BLaER1 treated with 17β-estradiol and CSF1 and Interleukin-3, amounts not matched to agents 10 nM and 100 nM (cell line): ENCODE measurements at regions not wholly inside any gene's neighbourhood (a gene's known extent, or its start where the extent isn't known, plus 50 kb on each side); places are given as distances from the start of the nearest gene placed in this dataset.

Experiments used
- H3K27ac ChIP-seq, 11 experiments: shearing (Covaris generic); formaldehyde crosslinking; 2 replicates each; pipeline ENCODE4 v1.8.1; 2022
- H3K27me3 ChIP-seq, 11 experiments: shearing (Covaris generic); formaldehyde crosslinking; 2 replicates each; pipeline ENCODE4 v1.8.1; 2022
- H3K36me3 ChIP-seq, 11 experiments: shearing (Covaris generic); formaldehyde crosslinking; 2 replicates each; pipeline ENCODE4 v1.8.1; 2022
- H3K4me1 ChIP-seq, 10 experiments: shearing (Covaris generic); formaldehyde crosslinking; 2 replicates each; pipeline ENCODE4 v1.8.1; 2022
- H3K4me2 ChIP-seq, 11 experiments: shearing (Covaris generic); formaldehyde crosslinking; 2 replicates each; pipeline ENCODE4 v1.8.1; 2022
- H3K4me3 ChIP-seq, 10 experiments: shearing (Covaris generic); formaldehyde crosslinking; 2 replicates each; pipeline ENCODE4 v1.8.1; 2022
- H3K9ac ChIP-seq, 11 experiments: shearing (Covaris generic); formaldehyde crosslinking; 2 replicates each; pipeline ENCODE4 v1.8.1; 2022
- H3K9me3 ChIP-seq, 11 experiments: shearing (Covaris generic); formaldehyde crosslinking; replicated peaks in 1 of 11; 2 replicates each; pipeline ENCODE4 v1.8.1; 2022
- H4K20me1 ChIP-seq, 11 experiments: shearing (Covaris generic); formaldehyde crosslinking; 2 replicates each; pipeline ENCODE4 v1.8.1; 2022
- Cebpa-rat ChIP-seq, 11 experiments: shearing (Covaris generic); IDR thresholded peaks; 2 replicates each; pipeline ENCODE4 v1.8.1; 2022

DNA sequence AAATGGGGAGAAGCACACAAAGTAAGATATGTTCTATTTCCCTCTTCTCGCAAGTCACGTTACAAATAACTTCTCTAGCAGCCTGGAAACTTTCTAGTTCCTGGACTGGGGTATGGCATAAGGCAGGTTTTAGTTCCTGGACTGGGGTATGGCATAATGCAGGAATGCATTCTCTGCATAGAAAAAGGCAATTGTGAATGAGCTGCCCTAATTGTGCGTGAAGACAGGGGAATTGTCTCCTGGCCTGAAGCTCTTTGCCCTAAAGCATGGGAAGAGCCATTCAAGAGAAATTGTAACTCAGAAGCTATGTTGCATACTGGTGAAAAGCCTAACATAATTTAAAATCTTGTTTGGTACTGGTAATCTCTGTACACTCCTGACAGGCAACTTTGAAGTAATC lies 54.3 kb upstream of the CBLB start:
- Histone ChIP-seq H3K4me3 (no peak overlapping the region), H3K4me2 (no peak overlapping the region), H3K9ac (no peak overlapping the region), H3K36me3 (no peaks in the 10 kb centered on the region), H3K27ac (no peak overlapping the region), H3K4me1 (no peaks in the 10 kb centered on the region), H4K20me1 (no peaks in the 10 kb centered on the region), H3K27me3 (no peaks in the 10 kb centered on the region), H3K9me3 (peaks cover 0 to 9% (median 0%) of the 10 kb centered on the region in 11 experiments; a peak in 4 of 22 replicates)
- TF ChIP-seq Cebpa-rat (IDR thresholded peaks at IDR 0.05), result no peak

DNA sequence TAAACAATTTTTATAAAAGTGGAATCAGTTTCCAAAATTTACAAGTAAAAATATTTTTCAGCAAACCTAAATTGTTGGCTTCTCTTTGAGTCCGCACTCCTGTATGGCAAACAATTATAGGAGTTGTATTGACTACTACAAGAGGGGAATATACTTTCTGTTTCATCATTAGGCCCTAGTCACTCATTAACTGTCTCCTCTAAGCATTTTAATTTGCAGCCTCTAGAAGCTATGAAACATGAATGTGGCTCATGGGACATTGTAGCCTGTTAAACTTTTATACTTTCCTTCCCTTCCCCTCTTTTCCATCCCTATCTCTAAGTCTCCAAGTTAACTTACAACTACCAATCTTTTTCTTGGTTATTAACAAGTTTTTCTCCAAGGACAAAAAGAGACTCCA lies 58.9 kb upstream of the CBLB start:
- H3K4me3 ChIP-seq, result no peak overlapping the region
- H3K9me3 ChIP-seq, result no peaks in the 10 kb centered on the region
- no peak for TF ChIP-seq Cebpa-rat (IDR thresholded peaks at IDR 0.05)
- no peaks in the 10 kb centered on the region for H3K36me3 ChIP-seq
- no peak overlapping the region for H3K4me2 ChIP-seq
- H3K4me1 ChIP-seq, result no peaks in the 10 kb centered on the region
- no peaks in the 10 kb centered on the region for H3K27me3 ChIP-seq
- no peaks in the 10 kb centered on the region for H4K20me1 ChIP-seq
- H3K9ac ChIP-seq, result no peak overlapping the region
- no peak overlapping the region for H3K27ac ChIP-seq

DNA sequence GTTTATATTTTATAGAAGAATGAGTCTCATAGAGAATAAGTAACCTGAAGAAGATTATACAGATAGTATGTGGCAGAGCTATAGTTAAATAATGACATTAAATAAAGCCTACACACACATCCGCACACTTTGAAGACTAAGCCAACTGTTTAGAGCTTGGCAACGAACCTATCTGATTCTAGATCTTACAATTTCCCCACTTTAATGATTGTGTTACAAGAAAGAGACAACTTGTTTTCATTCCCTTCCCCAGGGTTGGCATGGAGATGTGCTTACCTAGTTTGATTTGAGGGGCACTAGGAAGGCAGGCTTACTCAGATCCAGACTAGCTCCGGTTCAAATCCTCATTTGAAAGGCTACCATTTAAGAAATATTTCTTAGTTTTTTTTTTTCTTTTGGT lies 61.9 kb upstream of the CBLB start:
- no peak overlapping the region for H3K4me3 ChIP-seq
- no peak overlapping the region for H3K4me2 ChIP-seq
- H3K27me3 ChIP-seq, result no peaks in the 10 kb centered on the region
- H3K36me3 ChIP-seq, result no peaks in the 10 kb centered on the region
- TF ChIP-seq Cebpa-rat (IDR thresholded peaks at IDR 0.05), result no peak
- no peak overlapping the region for H3K27ac ChIP-seq
- no peaks in the 10 kb centered on the region for H3K9me3 ChIP-seq
- H3K9ac ChIP-seq, result no peak overlapping the region
- no peaks in the 10 kb centered on the region for H3K4me1 ChIP-seq
- no peaks in the 10 kb centered on the region for H4K20me1 ChIP-seq

DNA sequence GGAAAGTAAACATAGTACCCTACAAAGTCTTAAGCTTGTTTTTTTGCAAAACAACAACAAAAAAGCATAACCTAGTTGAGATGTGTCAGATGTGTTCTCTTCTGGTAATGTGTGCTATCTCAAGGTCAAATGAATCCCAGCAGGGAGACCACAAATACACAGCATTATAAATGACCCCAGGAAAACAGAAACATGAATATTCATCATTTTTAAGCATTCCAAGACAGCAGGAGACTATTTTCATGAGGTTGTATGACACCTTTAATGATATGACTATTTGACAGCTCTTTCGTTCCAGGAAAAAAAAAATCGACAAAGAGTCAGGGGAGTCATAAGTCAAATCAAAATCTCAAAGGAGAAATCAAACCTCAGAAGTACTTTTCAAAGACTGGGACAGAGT lies 62.7 kb upstream of the CBLB start:
- H4K20me1 ChIP-seq, result no peaks in the 10 kb centered on the region
- no peak overlapping the region for H3K4me2 ChIP-seq
- H3K9me3 ChIP-seq, result no peaks in the 10 kb centered on the region
- no peaks in the 10 kb centered on the region for H3K4me1 ChIP-seq
- TF ChIP-seq Cebpa-rat (IDR thresholded peaks at IDR 0.05), result no peak
- no peaks in the 10 kb centered on the region for H3K36me3 ChIP-seq
- H3K27ac ChIP-seq, result no peak overlapping the region
- no peak overlapping the region for H3K4me3 ChIP-seq
- no peaks in the 10 kb centered on the region for H3K27me3 ChIP-seq
- no peak overlapping the region for H3K9ac ChIP-seq

DNA sequence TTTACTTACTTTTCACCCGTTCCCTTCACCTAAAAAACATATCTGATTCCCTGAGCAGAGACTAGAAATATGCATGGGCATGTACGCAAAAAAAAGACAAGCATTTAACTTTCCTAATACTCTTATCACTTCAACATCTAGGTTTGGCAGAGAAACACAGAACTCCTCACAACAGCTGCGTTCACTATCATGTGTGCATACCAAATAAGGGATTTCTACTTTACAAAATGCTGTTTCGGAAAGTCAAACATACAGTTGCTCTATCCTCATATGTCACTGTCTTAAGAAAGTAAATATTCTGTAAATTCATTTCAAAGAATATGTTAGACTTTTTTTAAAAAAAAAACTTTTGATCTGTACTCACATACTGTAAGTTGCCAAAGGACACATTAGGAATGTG lies 65.1 kb upstream of the CBLB start:
- no peak overlapping the region for H3K27ac ChIP-seq
- TF ChIP-seq Cebpa-rat (IDR thresholded peaks at IDR 0.05), result no peak

DNA sequence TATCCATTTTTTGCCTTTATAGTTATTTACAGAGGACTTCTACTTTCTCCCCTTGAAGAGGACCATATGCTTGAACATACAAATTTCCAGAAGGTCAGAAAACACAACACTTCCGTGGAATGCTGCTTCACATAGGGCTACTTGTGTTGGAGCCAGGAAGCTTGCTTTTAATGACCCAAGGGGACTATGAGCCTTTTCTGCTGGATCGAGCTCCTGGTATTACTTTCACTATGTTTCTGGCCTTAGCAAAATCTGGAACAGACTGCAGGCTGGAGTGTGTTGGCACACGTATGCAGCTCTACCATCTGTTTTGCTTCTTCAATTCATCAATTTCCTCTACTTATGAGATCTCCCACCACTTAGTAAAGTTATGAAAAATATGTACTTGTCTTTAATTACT lies 69.3 kb upstream of the CBLB start:
- Histone ChIP-seq H3K27ac (no peak overlapping the region), H3K9me3 (no peaks in the 10 kb centered on the region; a peak in 1 of 22 replicates), H3K4me1 (no peaks in the 10 kb centered on the region), H3K36me3 (no peaks in the 10 kb centered on the region), H3K4me2 (no peak overlapping the region), H3K4me3 (no peak overlapping the region), H3K9ac (no peak overlapping the region), H3K27me3 (no peaks in the 10 kb centered on the region), H4K20me1 (no peaks in the 10 kb centered on the region)
- no peak for TF ChIP-seq Cebpa-rat (IDR thresholded peaks at IDR 0.05)

More for the DNA sequence above, 65.1 kb upstream of the CBLB start:
- H4K20me1 ChIP-seq, result no peaks in the 10 kb centered on the region
- H3K9ac ChIP-seq, result no peak overlapping the region
- no peak overlapping the region for H3K4me3 ChIP-seq
- no peaks in the 10 kb centered on the region for H3K36me3 ChIP-seq
- no peaks in the 10 kb centered on the region for H3K27me3 ChIP-seq
- no peaks in the 10 kb centered on the region for H3K4me1 ChIP-seq
- H3K4me2 ChIP-seq, result no peak overlapping the region
- H3K9me3 ChIP-seq, result no peaks in the 10 kb centered on the region

DNA sequence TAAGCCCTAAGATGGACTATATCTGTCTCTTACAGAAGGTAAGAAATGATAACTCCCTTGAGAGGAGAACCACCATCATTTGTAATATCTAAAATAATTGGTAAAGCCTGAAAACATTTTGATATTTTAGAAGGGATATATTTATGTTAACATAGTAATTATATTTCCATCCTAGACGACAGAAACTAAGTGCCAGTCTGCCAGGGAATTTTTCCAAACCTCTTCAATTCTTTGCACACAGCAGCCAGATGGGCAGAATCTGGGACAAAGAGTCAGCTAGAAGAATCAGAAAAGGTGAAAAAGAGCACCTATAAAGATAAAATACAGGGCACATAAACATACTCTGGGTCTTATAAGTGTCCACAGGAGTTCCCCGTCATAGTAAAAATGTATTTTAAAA lies 70.0 kb upstream of the CBLB start:
- Histone ChIP-seq H3K4me3 (no peak overlapping the region), H3K4me1 (no peaks in the 10 kb centered on the region), H4K20me1 (no peaks in the 10 kb centered on the region), H3K9ac (no peak overlapping the region), H3K36me3 (no peaks in the 10 kb centered on the region), H3K4me2 (no peak overlapping the region), H3K9me3 (no peaks in the 10 kb centered on the region; a peak in 1 of 22 replicates), H3K27me3 (no peaks in the 10 kb centered on the region), H3K27ac (no peak overlapping the region)
- TF ChIP-seq Cebpa-rat (IDR thresholded peaks at IDR 0.05), result no peak

DNA sequence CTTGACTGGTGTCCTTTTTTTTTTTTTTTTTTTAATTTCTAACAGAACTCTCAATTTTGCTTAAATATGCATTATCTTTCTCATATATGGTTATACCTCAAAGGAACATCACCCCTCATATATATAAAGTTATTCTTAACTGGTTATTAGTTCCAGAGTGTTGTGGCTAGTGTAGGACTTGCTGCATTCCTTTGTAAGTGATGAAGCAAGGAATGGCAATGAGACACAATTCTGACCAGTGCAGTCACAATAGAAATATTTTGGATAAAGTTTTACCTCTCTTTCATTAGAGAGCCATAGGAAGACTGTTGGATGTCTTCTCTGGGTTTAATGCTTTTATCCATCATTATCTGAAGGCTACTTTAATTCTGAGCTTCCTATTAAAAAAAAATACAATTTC lies 75.5 kb upstream of the CBLB start:
- Histone ChIP-seq H3K4me3 (no peak overlapping the region), H3K27ac (no peak overlapping the region), H3K27me3 (no peaks in the 10 kb centered on the region), H4K20me1 (no peaks in the 10 kb centered on the region), H3K9ac (no peak overlapping the region), H3K36me3 (no peaks in the 10 kb centered on the region), H3K9me3 (no peaks in the 10 kb centered on the region; a peak in 1 of 22 replicates), H3K4me2 (no peak overlapping the region), H3K4me1 (peaks cover 0 to 8% (median 0%) of the 10 kb centered on the region in 10 experiments; a peak in 2 of 20 replicates)
- TF ChIP-seq Cebpa-rat (IDR thresholded peaks at IDR 0.05), result no peak

DNA sequence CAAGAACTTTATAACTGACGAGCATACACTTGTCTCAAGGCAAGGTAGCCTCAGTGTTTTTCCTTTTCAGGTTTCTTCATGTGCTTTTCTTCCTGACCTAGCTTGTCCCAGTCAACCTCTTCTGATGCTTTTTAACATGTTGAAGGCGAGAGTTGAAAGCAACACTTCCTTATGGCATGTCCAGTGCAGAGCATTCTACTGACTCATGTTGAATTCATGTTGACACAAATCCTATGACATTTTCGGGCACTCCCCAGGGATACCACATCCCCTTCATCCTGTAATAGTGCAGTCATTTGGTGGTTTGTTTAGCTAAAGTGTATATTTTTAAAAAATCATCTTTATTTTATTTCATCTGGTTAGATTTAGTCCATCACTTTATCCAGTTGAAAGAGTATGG lies 75.9 kb upstream of the CBLB start:
- TF ChIP-seq Cebpa-rat (IDR thresholded peaks at IDR 0.05), result no peak

DNA sequence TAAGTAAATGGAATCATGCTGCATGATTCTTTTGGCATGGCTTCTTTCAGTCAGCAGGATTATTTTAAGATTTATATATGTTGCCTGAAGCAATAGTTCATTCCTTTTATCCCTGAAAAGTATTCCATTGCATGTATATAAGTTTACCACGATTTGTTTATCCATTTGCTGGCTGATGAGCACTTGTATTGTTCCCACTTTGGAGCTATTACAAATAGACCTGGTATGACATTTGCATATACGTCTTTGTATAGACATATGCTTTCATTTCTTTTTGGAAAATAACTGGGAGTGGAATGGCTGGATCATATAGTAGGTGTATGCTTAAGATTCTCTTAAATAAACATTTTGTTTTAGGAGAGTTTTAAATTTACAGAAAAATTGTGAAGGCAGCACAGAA lies 79.3 kb upstream of the CBLB start:
- no peak for TF ChIP-seq Cebpa-rat (IDR thresholded peaks at IDR 0.05)
- H3K9me3 ChIP-seq, result peaks cover 0 to 5% (median 0%) of the 10 kb centered on the region in 11 experiments; a peak in 1 of 22 replicates
- H3K27me3 ChIP-seq, result no peaks in the 10 kb centered on the region
- no peak overlapping the region for H3K4me2 ChIP-seq
- no peak overlapping the region for H3K4me3 ChIP-seq
- H4K20me1 ChIP-seq, result no peaks in the 10 kb centered on the region
- H3K27ac ChIP-seq, result no peak overlapping the region
- no peak overlapping the region for H3K9ac ChIP-seq
- peaks cover 0 to 8% (median 0%) of the 10 kb centered on the region in 10 experiments; a peak in 2 of 20 replicates for H3K4me1 ChIP-seq
- no peaks in the 10 kb centered on the region for H3K36me3 ChIP-seq

More for the DNA sequence above, 75.9 kb upstream of the CBLB start:
- Histone ChIP-seq H3K4me2 (no peak overlapping the region), H3K4me1 (peaks cover 0 to 8% (median 0%) of the 10 kb centered on the region in 10 experiments; a peak in 2 of 20 replicates), H3K9ac (no peak overlapping the region), H3K36me3 (no peaks in the 10 kb centered on the region), H3K27ac (no peak overlapping the region), H3K27me3 (no peaks in the 10 kb centered on the region), H4K20me1 (no peaks in the 10 kb centered on the region), H3K4me3 (no peak overlapping the region), H3K9me3 (no peaks in the 10 kb centered on the region; a peak in 1 of 22 replicates)
